ENCODE measurements at regions not wholly inside any gene's neighbourhood (a gene's known extent, or its start where the extent isn't known, plus 50 kb on each side); places are given as distances from the start of the nearest gene placed in this dataset.

DNA sequence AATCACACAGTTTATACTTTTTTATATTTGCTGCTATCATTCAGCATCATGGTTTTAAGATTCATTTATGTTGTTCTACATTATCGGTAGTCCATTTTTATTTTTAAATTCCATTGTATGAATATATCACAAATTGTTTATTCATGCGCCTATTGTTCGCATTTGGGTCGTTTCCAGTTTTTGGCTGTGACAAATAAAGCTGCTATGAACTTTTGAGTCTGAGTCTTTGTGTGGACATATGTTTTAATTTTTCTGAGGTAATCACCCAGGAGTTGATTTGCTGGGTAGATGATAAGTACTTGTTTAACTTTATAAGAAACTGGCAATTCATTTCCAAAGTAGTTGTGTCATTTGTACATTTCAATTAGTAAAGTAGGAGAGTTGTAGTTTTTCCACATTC is 74.2 kb upstream of the CSNK1A1L start:
- intact Hi-C loops (cut with micrococcal nuclease; ENCODE audit: unreplicated experiment): no loop called here
- POLR2A ChIA-PET (ENCODE audit: unreplicated experiment): no interaction called here
- H3F3A ChIP-seq (ENCODE audit: insufficient read depth, low read depth): no peaks in the 10 kb centered on the region
- H3K27ac ChIP-seq: no peak overlapping the region
- no peaks in the 10 kb centered on the region for H3K9me3 ChIP-seq (ENCODE audit: insufficient read depth, low read depth)
- no peaks in the 10 kb centered on the region for H4K20me1 ChIP-seq (ENCODE audit: insufficient read depth)
- H3K4me3 ChIP-seq: no peak overlapping the region
- BruUV-seq (replicated peaks): no TSS peak
- CTCF ChIA-PET: no interaction called here
- H3K36me3 ChIP-seq (ENCODE audit: low read depth): no peaks in the 10 kb centered on the region
- H3K9me2 ChIP-seq (ENCODE audit: insufficient read depth): no peaks in the 10 kb centered on the region
- no peaks in the 10 kb centered on the region for H3K4me1 ChIP-seq (replicated peaks; ENCODE audit: insufficient read depth)
- H3K79me2 ChIP-seq (ENCODE audit: low read depth): no peaks in the 10 kb centered on the region
- no peak for TF ChIP-seq EZH2 (IDR thresholded peaks at IDR 0.05; ENCODE audit: low read depth)
- TF ChIP-seq, protein P1, sequence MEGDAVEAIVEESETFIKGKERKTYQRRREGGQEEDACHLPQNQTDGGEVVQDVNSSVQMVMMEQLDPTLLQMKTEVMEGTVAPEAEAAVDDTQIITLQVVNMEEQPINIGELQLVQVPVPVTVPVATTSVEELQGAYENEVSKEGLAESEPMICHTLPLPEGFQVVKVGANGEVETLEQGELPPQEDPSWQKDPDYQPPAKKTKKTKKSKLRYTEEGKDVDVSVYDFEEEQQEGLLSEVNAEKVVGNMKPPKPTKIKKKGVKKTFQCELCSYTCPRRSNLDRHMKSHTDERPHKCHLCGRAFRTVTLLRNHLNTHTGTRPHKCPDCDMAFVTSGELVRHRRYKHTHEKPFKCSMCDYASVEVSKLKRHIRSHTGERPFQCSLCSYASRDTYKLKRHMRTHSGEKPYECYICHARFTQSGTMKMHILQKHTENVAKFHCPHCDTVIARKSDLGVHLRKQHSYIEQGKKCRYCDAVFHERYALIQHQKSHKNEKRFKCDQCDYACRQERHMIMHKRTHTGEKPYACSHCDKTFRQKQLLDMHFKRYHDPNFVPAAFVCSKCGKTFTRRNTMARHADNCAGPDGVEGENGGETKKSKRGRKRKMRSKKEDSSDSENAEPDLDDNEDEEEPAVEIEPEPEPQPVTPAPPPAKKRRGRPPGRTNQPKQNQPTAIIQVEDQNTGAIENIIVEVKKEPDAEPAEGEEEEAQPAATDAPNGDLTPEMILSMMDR (conservative IDR thresholded peaks at IDR 0.05): no peak
- no peaks in the 10 kb centered on the region for H3K27me3 ChIP-seq (ENCODE audit: insufficient read depth, low read depth)
- H3K4me2 ChIP-seq: no peak overlapping the region
- H2AFZ ChIP-seq: no peak overlapping the region
- no peak for DNase-seq

DNA sequence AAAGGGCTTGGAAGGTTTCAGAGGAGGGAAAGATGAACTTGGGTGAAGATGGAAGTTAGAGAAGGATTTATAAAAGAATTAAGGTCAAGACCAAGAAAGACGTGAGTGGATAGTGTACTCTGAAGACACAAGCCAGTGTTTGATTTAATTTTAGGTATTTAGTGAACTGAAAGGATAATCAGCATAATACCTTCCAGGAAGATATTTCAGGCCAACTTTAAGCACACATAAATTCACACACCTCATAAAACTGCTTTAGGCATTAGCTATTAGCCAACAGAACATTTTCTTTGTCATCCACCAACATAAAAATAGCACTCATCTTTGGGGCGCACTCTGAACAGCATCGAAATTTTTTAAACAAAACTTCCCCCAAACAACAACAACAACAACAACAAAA is 71.7 kb upstream of the CSNK1A1L start:
- DNase-seq: no peak
- Histone ChIP-seq H3K36me3 (ENCODE audit: low read depth) (no peaks in the 10 kb centered on the region), H3K27ac (no peak overlapping the region), H3K27me3 (ENCODE audit: insufficient read depth, low read depth) (no peaks in the 10 kb centered on the region), H3F3A (ENCODE audit: insufficient read depth, low read depth) (no peaks in the 10 kb centered on the region), H3K9me3 (ENCODE audit: insufficient read depth, low read depth) (no peaks in the 10 kb centered on the region), H3K4me3 (no peak overlapping the region), H2AFZ (no peak overlapping the region), H3K79me2 (ENCODE audit: low read depth) (no peaks in the 10 kb centered on the region), H3K4me1 (replicated peaks; ENCODE audit: insufficient read depth) (no peaks in the 10 kb centered on the region), H3K9me2 (ENCODE audit: insufficient read depth) (no peaks in the 10 kb centered on the region), H3K4me2 (no peak overlapping the region), H4K20me1 (ENCODE audit: insufficient read depth) (no peaks in the 10 kb centered on the region)
- TF ChIP-seq EZH2 (IDR thresholded peaks at IDR 0.05; ENCODE audit: low read depth): no peak
- TF ChIP-seq, protein P1 (conservative IDR thresholded peaks at IDR 0.05): no peak
- CTCF ChIA-PET: no interaction called here
- intact Hi-C loops (cut with micrococcal nuclease; ENCODE audit: unreplicated experiment): no loop called here
- BruUV-seq (replicated peaks): no TSS peak
- POLR2A ChIA-PET (ENCODE audit: unreplicated experiment): no interaction called here

DNA sequence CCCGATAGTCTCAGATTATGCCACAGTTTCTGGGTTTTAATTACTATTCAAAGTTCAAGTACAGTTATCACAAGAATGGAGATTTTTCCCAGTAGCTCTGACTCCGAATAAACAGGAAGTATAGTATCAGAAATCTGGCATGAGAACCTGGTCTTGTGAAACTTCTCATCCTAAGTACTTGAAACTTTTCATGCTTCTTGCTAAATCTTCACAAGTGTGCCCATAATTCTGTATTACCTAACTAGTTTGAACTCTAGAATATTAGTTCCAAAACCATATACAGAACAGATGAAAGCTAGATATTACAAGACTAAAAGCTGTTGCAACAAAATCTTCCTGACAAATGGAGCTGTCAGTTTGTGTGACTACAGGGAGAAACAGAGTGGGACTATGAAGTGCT is 70.5 kb upstream of the CSNK1A1L start:
- Histone ChIP-seq H3K79me2 (ENCODE audit: low read depth) (no peaks in the 10 kb centered on the region), H3K27me3 (ENCODE audit: insufficient read depth, low read depth) (no peaks in the 10 kb centered on the region), H4K20me1 (ENCODE audit: insufficient read depth) (no peaks in the 10 kb centered on the region), H3K9me2 (ENCODE audit: insufficient read depth) (no peaks in the 10 kb centered on the region), H3K9me3 (ENCODE audit: insufficient read depth, low read depth) (no peaks in the 10 kb centered on the region), H3K4me3 (no peak overlapping the region), H3K27ac (no peak overlapping the region), H3K36me3 (ENCODE audit: low read depth) (no peaks in the 10 kb centered on the region), H2AFZ (no peak overlapping the region), H3K4me2 (no peak overlapping the region), H3K4me1 (replicated peaks; ENCODE audit: insufficient read depth) (no peaks in the 10 kb centered on the region), H3F3A (ENCODE audit: insufficient read depth, low read depth) (no peaks in the 10 kb centered on the region)
- BruUV-seq (replicated peaks): no TSS peak
- ChIA-PET POLR2A (ENCODE audit: unreplicated experiment) (no interaction called here), CTCF (no interaction called here)
- TF ChIP-seq, protein P1 (conservative IDR thresholded peaks at IDR 0.05): no peak
- no peak for TF ChIP-seq EZH2 (IDR thresholded peaks at IDR 0.05; ENCODE audit: low read depth)
- no peak for DNase-seq
- intact Hi-C loops (cut with micrococcal nuclease; ENCODE audit: unreplicated experiment): no loop called here
